ENCODE measurements at regions not wholly inside any gene's neighbourhood (a gene's known extent, or its start where the extent isn't known, plus 50 kb on each side); places are given as distances from the start of the nearest gene placed in this dataset.

DNA sequence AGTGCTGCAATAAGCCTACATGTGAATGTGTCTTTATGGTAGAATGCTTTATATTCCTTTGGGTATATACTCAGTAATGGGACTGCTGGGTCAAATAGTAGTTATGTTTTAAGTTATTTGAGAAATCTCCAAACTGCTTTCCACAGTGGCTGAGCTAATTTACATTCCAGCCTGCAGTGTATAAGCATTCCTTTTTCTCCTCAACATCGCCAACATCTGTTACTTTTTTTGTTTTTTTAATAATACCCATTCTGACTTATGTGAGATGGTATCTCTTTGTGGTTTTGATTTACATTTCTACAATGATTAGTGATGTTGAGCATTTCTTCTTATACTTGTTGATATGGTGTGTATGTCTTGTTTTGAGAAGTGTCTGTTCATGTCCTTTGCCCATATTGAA lies 1186.2 kb downstream of the BCL11B start:
- DNase-seq = peak; percentile 12

DNA sequence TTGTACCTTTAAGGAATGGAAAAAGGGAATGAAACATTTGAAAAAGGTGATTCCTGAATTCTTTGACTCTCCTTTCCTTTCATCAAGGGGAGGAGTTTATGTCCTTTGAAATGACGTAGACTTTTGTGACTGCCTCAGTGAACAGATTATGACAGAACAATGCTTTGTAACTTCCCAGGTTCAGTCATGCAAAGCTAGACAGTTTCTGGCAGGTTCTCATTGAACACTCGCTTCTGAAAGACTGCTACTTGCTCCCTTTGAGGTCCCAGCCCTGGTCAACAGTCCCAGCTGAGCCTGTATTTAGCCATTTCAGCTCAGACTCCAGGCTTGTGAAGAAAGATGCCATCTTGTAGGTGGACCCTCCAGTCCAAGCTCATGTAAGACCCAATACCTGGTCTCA lies 1178.9 kb downstream of the BCL11B start:
- DNase-seq = no peak

DNA sequence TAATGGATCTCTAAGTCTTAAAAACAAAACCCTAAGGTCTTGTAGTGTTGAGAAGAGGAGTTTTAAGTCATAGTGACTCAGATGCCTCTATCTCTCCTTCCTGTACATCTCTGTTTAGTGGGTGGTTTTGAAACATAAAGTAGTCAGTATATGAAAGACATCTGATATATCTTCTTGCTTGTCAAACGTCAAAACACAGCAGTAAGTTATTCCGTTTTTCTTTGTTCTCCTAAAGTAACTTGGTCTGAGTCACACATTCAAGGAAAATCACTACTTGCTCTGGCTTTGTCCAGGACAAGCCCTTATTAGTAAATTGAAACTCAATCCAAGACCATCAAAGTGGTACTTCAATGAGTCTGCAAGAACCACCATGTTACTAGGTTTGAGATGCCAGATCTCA lies 1172.5 kb downstream of the BCL11B start:
- no peak for DNase-seq

DNA sequence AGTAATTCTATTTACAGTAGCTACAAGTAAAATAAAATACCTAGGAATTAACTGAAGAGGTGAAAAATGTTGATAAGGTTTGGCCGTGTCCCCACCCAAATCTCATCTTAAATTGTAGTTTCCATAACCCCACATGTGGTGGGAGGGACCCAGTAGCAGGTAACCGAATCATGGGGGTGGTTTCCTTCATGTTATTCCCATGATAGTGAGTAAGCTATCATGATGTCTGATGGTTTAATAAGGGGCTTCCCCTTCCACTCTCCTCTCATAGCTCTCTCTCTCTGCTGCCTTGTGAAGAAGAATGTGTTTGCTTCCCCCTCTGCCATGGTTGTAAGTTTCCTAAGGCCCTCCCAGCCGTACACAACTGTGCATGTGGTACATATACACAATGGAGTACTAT lies 1170.7 kb downstream of the BCL11B start:
- DNase-seq = no peak

DNA sequence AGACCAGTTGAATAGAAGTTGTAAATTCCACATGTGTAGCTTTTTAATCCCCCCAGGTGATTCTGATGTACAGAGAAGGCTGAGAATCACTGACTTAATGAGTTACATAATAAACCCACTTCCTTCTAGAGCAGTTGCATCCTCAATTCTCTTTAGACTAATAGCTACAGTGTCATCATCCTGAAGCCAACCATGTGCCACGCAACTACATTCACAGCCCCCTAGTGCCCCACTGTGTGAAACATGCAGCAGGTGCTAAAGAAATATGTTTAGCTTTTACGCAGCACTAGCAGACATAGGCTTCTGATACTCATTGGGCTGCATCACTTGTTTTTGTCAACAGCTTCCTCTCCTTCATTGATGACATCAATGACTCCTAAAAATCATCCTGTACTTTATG lies 1168.3 kb downstream of the BCL11B start:
- DNase-seq = no peak

DNA sequence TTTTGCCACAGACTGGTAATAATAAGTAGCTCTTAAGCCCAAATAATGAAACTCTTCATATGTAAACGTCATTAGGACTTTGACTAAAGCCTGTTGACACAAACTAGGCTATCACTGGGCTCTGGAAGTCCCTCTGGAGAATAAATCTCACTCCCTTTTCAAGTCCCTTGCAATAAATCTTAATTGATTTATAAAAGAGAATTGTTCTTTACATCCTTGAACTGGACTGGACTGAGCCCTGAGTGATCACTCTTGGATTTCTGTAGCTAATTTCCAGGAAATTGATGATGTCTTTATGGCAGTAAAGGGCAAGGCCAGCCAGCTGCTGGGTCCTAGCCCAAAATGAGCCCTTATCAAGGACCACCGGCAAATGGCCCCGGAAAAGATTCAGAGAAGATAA lies 1162.7 kb downstream of the BCL11B start:
- DNase-seq = no peak

DNA sequence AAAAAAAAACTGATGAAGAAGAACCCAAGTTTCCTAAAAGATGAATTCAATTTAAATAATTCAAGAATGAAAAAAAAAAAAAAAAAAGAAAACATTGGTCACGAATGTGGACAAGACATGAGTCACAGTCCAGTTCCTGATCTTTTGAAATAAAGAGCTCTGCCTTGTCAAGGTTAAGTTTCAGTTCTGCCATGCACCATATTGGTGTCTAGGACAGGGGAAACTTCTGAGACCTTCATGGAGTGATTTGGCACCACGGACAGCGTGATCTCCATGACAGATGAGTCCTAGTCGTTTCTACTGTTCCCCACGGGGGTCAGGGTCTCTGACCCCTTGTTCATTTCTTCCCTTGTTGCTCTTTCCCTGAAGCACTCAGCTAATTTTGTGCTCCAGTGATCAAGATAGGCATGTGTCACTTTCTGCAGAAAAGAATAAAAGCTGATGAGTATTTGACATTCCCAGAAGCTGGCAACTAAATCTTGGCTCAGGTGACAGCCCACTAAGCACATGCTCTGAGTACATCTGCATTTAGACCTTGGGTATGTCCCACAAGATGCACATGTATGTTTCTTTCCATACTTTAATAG lies 1159.7 kb downstream of the BCL11B start:
- no peak for DNase-seq

DNA sequence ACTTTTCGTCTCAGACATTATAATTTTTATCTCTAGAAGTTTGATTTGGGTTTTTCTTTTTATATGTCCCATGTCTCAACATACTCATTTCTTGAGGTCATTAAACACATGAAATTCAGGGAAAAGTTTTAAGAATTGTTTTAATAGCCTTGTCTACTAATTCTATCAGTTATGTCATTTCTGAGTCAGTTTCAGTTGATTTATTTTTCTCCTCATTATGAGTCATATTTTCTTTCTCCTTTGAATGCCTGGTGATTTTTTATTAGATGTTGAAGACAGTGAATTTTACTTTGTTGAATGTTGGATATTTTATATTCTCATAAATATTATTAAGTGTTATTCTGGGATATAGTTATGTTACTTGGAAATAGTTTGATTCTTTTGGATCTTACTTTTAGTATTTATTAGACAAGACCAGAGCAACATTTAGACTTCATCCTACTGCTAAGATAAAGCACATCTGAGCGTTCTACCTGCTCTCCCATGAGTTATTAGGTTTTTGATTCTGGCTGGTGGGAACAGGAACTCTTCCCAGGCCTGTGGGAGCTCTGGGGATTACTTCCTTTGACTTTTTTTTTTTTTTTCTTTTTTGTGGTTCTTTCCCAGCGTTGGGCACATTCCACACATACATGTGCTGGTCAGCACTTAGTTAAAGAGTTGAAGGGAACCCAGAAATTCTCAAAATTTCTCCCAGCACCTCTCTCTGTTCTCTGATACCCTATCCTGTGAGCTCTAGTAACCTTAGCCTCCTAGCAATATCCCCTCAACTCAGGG lies 1157.7 kb downstream of the BCL11B start:
- peak; percentile 68 for DNase-seq

DNA sequence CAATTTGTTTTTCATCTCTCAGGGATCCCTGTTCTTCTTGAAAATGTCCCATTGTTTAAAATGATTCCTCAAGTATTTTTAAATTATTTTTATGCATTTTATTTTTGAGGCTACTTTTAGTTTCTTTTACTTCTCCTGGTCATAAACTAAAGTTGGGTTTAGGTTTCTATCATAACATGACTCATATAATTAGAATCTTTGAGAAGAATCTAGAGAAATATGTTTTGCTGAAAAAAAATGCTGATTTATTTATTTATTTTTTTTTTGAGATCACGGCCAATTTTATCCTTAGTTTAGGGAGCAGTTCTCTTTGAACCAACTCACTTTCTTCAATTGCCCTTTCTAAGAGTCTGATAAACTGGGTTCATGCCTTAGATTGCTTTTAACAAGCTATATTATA lies 1157.1 kb downstream of the BCL11B start:
- no peak for DNase-seq

DNA sequence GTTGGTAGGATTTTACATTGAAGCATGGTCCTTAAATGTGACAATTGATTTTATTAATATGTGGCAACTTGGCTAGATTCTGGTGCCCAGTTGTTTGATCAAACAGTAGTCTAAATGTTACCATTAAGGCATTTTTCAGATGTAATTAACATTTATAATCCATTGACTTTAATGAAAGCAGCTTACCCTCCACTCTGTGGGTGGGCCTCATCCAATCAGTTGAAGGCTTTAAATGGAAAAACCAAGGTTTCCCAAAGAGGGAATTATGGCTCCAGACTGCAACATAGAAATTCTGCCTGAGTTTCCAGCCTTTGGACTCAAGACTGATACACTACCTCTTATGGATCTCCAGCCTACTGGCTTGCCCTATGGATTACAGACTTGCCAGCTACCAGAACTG lies 1153.2 kb downstream of the BCL11B start:
- no peak for DNase-seq

DNA sequence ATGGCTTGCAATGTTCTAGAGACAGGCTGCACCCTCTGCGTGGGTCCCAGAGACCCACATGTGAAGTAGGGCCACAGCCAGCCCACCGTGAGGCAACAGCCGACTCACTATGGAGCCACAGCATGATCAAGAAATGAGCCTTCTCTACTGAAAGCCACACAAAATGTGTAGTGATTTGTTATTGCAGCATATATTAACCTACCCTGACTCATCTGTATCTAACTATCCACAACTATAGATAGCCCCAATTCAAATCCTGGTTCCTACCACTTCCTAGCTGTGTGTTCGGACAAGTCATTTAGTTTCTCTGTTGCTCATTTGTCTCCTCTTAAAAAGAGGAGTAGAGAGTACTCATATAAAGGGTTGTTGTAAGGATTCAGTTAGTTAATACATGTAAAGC lies 1152.3 kb downstream of the BCL11B start:
- DNase-seq = no peak

DNA sequence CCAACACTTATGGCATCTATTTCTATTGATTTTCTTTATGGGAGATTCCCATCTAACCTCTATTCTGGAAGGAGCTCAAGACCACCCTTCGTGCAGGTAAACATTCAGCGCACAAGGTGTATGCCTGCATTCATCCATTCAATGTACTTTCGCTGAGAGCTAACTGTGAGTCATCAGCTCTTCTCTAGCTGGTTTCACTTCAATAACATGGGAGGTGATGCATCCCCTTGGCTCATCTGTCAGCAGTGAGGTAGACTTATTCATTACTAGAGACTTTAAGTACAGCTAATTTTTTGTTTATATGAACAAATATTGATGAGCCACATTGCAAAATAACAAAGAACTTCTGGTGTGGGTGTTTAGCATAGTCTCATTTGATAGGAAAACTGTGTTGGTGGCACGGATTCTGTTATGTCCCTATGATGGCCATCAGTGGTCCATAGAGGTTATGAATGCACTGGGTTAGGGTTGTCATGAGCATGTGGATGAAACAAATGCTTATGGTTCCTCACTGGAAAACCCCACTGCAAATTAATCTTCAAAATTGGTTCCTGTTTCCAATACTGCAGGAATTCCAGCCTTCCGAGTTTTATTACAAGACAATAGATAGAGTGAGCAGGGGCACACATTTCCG lies 1151.0 kb downstream of the BCL11B start:
- no peak for DNase-seq

DNA sequence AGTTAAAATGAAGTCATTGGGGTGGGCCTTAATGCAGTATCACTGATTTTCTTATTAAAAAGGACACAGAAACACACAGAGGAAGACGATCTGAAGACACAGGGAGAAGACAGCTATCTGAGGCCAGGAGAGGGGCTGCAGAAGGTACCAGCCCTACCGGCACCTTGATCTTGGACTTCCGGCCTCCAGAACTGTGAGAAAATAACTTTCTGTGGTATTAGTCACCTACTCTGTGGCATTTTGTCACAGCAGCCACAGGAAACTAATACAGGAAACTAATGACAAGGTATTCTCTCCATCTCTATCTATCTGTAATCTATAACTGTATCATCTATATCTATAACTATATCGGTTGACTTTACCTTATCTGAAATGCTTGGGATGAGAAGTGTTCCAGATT lies 1149.5 kb downstream of the BCL11B start:
- no peak for DNase-seq

DNA sequence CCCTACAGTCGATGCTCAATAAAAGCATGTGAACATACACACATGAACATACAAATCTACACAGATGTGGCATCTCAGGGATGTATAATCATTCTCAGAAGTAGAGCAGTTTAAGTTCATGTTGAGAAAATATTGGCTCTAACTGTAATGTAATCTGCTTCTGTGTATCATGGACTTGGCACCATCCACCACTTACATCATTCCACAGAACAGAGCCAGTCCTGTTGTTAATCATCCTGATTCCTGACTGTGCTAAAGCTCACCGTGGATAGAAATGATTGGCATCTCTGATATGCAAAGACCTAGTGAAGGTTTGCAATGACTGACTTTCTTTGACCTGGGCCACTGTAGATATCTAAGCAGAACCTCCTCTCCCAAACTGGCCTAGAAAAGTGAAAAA lies 1141.3 kb downstream of the BCL11B start:
- DNase-seq = peak; percentile 27

DNA sequence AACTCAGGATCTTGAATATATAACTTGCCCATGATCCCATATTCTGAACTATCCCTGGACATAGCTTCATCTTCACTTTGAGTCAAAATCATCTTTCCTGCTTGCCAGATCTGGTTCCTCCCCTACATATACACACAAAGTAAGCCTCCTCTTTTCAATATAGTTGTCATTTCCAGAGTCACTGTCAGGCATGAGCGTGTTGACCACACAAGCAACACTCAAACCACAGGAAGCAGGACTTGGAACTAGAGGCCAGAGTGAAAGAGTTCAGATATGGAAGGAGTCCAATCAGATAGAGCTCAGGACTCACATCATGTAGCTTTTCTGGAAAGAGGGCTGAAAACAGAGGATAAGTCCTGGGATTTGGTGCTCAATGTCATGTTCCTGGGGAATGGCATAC lies 1140.6 kb downstream of the BCL11B start:
- peak; percentile 50 for DNase-seq

DNA sequence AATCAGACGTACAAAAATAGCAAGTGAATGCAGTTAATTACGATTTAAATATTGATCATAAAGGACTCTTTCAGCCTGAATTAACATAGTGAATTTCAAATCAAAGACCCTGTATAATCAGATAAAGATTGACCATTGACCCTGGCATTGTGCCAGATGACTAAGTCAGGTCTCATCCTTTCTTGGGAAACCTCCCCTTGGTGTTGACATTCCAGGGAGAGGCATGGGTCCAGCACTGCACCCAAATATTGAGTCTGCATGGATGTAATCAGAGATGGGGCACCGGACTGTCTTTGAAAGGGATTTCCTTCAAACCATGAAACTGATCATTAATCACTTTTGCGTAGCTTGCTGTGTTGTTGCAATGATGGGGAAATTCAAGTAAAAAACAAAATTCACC lies 1138.2 kb downstream of the BCL11B start:
- DNase-seq = no peak

DNA sequence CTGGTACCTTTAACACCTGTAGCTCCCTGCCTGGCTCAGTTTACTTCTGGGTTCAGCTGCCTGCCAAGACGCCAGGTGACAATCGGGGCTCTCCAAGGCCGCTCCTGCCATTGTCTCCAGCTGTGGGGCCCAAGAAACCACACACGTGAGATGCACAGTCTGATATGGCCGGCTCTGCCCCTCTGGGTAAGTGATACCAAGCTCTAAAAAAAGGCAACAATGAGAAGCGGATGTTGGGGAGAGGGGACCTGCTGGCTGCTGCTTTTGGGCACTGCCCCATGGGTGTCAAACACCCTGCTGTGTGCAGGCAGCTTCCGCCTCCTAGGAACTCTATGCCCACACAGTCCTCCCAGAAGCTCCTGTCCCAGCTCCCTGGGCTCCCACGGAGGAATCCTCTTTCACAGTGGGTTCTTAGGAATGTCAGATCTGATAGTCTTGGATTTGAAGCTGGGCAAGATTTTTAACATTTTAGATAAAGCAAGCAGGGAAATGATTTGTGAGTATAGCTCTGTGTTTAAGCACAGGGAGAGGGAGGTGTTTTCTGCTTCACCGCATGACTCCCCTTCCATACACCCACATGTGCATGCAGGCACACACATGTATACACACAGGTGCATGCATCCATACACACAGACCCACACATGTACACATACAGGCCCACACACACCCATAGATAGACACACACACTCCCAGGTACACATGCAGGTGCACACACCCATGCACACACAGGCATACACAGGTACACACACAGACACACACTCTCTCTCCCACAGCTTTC lies 1135.8 kb downstream of the BCL11B start:
- DNase-seq = no peak

DNA sequence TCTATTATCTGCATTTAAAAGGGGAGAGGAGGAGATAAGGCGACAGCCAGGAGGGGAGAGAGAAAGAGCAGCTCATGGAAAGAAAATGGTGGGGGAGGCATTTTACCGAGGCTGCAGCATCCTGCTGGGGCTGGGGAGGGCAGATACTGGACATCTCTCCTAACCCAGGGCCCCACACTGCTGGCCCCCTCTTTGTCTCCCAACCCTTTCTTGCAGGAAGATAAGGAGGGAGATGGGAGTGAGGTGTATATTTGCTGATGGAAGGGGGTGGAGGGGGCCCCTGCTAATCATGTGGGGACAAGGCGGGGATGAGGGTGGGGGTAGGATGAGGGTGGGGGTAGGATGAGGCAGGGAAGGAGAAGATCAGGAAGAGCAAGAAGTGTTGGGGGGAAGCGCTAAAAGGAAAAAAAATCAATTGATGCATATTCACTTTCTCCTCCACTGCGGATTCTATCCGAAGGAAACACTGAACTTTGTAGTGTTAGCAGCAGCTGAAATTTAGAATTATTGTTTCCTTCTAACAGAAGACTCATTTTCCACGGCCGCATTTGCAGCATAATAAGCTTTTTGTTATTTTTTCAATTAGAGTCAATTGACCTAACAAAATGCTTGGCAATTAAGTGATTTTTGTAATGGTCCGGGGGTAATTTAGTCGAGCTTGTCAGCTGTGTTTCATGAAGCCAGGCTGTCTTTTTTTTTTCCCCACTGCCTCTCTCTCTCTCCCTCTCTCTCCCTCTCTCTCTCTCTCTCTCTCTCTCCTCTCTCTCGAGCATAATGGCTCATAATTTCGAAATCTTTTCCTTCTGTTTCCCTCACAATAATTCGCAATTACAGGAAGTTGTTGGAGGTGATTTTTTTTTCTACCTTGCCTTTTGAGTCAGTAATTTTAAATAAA lies 1134.6 kb downstream of the BCL11B start:
- peak; percentile 11 for DNase-seq

DNA sequence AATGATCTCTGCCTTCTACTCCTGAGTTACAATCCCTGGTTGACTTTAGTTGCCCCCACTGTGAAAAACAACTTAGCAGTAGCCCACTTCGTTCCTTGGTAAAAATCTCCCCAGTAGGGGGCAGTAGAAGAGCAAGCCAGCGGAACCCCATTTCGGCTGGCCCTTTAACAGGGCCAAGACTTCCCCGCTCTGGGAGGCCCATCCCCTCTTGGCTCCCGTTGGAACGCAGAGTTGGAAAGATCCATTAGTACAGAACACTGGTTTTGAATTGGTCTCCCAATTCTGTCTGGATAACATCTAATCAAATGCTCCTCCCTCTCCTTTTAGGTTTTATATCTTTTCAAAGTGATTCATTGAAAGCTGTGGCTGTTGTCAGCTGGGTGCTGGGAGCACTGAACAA lies 1133.3 kb downstream of the BCL11B start:
- DNase-seq = peak; percentile 35

DNA sequence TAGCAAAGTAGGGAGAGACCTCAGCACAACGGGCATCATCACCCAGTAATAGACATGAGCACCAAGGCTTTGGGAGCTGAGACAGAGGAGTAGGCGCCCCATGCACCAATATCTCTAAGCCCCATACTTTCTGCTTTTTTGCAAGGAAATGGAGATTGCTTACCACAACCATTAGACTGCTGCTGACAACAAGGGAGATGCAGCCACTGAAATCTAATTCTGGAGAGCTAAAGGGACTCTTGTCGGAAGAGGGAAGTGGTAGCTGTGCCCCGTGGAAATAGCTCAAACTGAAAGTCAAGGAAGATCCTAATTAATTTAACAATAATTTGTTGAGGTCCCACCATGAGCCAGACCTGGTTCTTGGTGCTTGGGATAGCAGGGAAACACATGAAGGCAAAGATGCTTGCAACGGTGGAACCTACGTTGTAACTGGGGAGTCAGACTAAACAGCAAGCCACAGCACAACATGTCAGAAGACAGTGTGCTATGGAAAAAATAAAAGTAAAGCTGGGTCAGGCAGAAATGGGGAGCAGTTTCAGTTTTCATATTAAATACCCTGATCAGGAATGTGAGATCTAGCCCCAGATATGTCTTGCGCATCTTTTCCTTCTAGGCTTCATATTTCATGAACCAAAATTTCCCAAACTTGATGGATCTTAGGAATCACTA lies 1131.0 kb downstream of the BCL11B start:
- no peak for DNase-seq

DNA sequence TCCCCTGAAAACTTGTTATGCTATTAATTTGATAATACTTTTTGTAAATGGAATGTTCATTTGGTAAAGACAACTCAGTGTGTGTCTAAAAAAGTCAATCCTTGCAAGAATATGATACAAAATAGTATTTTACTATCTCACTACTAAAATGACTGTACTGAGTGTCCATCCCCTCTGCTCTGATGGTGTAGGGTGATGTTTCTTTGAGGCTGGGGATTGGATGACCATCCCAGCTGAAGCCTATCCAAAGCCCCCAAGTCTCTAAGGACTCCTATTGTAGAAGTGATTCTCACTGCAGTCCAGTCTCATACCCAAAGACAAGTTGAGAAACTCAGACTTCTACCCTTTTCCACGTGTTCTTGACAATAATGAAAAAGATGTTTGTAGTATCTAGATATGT lies 1128.4 kb downstream of the BCL11B start:
- DNase-seq = no peak

DNA sequence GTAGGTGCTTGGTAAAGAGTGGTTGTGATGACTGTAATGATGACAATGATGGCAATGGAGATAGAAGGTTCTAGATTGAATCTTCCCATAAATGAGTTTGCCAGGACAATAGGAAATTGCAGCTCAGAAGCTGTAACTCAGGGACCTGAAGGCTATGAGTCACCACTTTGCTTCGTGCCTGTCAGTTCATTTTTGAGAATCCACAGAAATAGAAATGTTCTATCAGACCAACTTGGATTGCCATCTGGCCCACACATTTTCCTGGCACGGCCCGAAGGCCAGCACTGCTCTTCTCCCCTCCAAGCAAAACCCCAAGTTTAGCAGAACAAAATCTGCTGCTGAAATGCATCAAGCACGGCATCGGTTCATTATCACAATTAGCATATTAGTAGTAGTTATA lies 1127.0 kb downstream of the BCL11B start:
- peak; percentile 83 for DNase-seq

Data from fibroblast of upper back skin (primary cell).